GM12873 (cell line): ENCODE measurements at regions not wholly inside any gene's neighbourhood (a gene's known extent, or its start where the extent isn't known, plus 50 kb on each side); places are given as distances from the start of the nearest gene placed in this dataset.

Source experiments
- CTCF ChIP-seq: IDR thresholded peaks from 2 replicates; pipeline ENCODE4 v1.5.1; 2012; ENCODE audit warnings: low read depth, mild to moderate bottlenecking, moderate library complexity, low read length, control low read depth; ENCODE audit not compliant: insufficient read depth; ENCODE audit errors: missing control alignments

- no peak for TF ChIP-seq CTCF
Measured at GRCh38 chr2:128651000-128651399, 332.3 kb upstream of the HS6ST1 start.

DNA sequence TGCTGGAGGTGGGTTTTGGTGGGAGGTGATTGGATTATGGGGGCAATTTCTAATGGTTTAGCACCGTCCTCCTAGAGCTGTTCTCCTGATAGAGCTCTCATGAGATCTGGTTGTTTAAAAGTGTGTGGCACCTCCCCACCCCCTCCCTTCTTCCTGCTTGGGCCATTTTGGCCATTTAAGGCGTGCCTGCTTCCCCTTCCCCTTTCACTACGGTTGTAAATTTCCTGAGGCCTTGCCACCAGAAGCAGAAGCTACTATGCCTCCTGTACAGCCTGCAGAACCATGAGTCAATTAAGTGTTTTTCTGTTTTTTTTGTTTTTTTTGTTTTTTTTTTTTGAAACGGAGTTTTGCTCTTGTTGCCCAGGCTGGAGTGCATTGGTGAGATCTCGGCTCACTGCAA is 335.7 kb upstream of the HS6ST1 start:
- TF ChIP-seq CTCF = no peak

DNA sequence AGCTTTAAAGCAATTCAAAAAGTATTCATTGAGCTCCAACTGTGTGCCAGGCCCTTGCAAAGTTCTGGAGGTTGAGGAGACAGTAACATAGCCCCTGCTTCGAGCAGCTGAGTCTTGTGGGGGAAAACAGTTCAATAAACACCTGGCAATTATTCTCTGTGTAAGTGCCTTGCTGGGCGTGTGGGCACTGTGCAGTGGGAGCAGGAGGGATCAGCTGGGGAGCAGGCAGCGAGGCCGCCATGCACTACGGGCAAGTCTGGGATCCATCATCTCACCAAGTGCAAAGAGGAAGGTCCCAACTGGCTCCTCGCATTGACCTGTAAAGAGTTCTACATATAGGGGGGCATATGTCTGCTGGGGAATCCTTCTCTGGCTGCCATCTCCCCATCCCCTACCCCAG is 342.2 kb upstream of the HS6ST1 start:
- TF ChIP-seq CTCF = no peak

GRCh38 chr2:128661311-128661710 is 342.6 kb upstream of the HS6ST1 start:
- TF ChIP-seq CTCF = no peak

DNA sequence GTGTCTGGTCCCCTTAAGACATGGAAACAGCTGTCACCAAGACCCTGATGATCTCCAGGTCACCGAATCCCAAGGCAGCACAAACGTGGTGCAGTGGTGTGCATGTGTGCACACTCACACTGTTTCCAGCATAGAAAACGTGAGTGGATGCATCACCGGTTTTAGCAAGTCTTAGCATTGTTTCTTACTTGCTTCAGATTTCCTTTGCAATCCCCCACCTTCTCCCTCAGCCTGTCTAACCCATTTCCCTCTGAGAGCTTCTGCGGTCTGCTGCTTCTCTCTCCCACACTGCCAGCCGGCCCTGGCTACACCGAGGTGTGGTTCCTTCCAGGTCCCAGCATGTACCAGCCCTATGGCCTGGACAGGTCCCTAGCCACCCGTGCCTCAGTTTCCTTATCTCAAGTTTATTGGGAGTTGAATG is 343.4 kb upstream of the HS6ST1 start:
- TF ChIP-seq CTCF = no peak

GRCh38 chr2:128663371-128664050 is 344.8 kb upstream of the HS6ST1 start:
- TF ChIP-seq CTCF = no peak

GRCh38 chr2:128664499-128664971 is 345.9 kb upstream of the HS6ST1 start:
- no peak for TF ChIP-seq CTCF
